K562 (cell line): ENCODE measurements at regions not wholly inside any gene's neighbourhood (a gene's known extent, or its start where the extent isn't known, plus 50 kb on each side); places are given as distances from the start of the nearest gene placed in this dataset.

ENCODE experiments used
- BCOR ChIP-seq: fragments of 450-650 bp; IDR thresholded peaks from 2 replicates; pipeline ENCODE4 v1.6.1; 2016
- CC2D1A ChIP-seq: fragments of 450-650 bp; IDR thresholded peaks from 2 replicates; pipeline ENCODE4 v1.6.1; 2017; ENCODE audit warnings: mild to moderate bottlenecking
- CXXC5 ChIP-seq: fragments of 250-450 bp; sonication (Bioruptor Pico); IDR thresholded peaks from 2 replicates; pipeline ENCODE4 v1.8.0; 2022; ENCODE audit warnings: inconsistent platforms, mild to moderate bottlenecking, moderate library complexity
- XRCC5 ChIP-seq: fragments of 200-400 bp; formaldehyde crosslinking; IDR thresholded peaks from 2 replicates; pipeline ENCODE4 v1.6.1; 2017; ENCODE audit warnings: low read depth, mild to moderate bottlenecking, low read length
- ZNF263 ChIP-seq: sonication (generic); formaldehyde crosslinking; IDR thresholded peaks from 2 replicates; pipeline ENCODE4 v1.8.0; 2022; ENCODE audit warnings: mild to moderate bottlenecking, missing genetic modification reagents, borderline replicate concordance
- ZNF76 ChIP-seq: fragments of 250-450 bp; sonication (Bioruptor Pico); IDR thresholded peaks from 2 replicates; pipeline ENCODE4 v1.4.0; 2020; ENCODE audit warnings: mild to moderate bottlenecking, moderate library complexity, borderline replicate concordance
- TF ChIP-seq, protein P1 (sequence below): sonication (generic); formaldehyde crosslinking; IDR thresholded peaks from 2 replicates; pipeline ENCODE4 v1.8.0; 2023; ENCODE audit warnings: missing genetic modification reagents, mild to moderate bottlenecking, borderline replicate concordance
- TF ChIP-seq, protein P2 (sequence below): fragments of 450-650 bp; formaldehyde crosslinking; IDR thresholded peaks from 2 replicates; pipeline ENCODE4 v1.4.0; 2020; ENCODE audit warnings: mild to moderate bottlenecking, moderate library complexity
- TF ChIP-seq, protein P3 (sequence below): fragments of 200-800 bp; sonication (Bioruptor generic); IDR thresholded peaks from 2 replicates; pipeline ENCODE4 v1.6.1; 2017; ENCODE audit warnings: missing genetic modification characterization, missing compliant biosample characterization

DNA sequence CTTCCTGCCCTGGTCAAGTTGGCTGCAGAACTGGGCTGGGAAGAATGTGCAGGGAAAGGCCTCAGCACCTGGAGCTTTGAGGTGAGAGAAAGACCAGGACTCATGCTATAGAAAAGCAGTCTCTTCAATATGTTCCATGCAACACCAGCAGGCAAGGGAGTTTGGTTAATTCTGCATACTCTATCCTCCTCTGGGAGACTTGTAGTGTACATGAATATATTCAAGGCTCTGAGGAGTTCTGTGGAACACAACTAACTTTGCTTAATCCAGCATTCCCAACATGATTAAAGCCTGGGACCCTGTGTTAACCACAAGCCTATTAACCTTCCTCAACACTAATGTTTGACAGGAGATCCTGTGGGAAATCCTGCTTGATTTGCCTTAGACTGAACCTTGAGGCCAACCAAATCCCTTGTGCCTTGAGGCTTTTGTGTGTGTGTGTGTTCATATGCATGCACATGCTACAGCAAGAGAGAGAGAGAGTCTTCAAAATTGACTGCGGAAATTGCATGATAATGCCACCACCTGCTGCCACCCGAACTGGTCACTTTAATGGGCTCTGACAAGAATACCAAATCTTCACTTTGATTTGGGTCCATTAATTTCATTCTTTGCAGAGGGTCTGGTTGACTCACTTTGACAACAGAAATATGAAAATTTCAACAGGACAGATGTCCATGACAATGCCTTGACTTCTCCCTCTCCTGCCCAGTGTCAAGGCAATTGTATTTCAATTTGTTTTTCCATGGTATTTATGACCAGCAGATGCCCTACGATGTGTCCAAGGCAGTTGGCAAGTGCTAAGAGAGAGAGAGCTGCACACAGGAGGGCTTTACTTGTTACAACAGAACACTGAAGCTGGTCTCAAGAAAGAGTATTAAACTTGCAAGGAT, 238.2 kb upstream of the ZBED5 start (continued):
- TF ChIP-seq ZNF76 (CRISPR knock-in tag), result no peak
- no peak for TF ChIP-seq CXXC5
- TF ChIP-seq CC2D1A, result no peak
- TF ChIP-seq XRCC5, result no peak
- no peak for TF ChIP-seq BCOR
- TF ChIP-seq, protein P1, sequence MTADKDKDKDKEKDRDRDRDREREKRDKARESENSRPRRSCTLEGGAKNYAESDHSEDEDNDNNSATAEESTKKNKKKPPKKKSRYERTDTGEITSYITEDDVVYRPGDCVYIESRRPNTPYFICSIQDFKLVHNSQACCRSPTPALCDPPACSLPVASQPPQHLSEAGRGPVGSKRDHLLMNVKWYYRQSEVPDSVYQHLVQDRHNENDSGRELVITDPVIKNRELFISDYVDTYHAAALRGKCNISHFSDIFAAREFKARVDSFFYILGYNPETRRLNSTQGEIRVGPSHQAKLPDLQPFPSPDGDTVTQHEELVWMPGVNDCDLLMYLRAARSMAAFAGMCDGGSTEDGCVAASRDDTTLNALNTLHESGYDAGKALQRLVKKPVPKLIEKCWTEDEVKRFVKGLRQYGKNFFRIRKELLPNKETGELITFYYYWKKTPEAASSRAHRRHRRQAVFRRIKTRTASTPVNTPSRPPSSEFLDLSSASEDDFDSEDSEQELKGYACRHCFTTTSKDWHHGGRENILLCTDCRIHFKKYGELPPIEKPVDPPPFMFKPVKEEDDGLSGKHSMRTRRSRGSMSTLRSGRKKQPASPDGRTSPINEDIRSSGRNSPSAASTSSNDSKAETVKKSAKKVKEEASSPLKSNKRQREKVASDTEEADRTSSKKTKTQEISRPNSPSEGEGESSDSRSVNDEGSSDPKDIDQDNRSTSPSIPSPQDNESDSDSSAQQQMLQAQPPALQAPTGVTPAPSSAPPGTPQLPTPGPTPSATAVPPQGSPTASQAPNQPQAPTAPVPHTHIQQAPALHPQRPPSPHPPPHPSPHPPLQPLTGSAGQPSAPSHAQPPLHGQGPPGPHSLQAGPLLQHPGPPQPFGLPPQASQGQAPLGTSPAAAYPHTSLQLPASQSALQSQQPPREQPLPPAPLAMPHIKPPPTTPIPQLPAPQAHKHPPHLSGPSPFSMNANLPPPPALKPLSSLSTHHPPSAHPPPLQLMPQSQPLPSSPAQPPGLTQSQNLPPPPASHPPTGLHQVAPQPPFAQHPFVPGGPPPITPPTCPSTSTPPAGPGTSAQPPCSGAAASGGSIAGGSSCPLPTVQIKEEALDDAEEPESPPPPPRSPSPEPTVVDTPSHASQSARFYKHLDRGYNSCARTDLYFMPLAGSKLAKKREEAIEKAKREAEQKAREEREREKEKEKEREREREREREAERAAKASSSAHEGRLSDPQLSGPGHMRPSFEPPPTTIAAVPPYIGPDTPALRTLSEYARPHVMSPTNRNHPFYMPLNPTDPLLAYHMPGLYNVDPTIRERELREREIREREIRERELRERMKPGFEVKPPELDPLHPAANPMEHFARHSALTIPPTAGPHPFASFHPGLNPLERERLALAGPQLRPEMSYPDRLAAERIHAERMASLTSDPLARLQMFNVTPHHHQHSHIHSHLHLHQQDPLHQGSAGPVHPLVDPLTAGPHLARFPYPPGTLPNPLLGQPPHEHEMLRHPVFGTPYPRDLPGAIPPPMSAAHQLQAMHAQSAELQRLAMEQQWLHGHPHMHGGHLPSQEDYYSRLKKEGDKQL (CRISPR knock-in tag), result no peak
- TF ChIP-seq, protein P2, sequence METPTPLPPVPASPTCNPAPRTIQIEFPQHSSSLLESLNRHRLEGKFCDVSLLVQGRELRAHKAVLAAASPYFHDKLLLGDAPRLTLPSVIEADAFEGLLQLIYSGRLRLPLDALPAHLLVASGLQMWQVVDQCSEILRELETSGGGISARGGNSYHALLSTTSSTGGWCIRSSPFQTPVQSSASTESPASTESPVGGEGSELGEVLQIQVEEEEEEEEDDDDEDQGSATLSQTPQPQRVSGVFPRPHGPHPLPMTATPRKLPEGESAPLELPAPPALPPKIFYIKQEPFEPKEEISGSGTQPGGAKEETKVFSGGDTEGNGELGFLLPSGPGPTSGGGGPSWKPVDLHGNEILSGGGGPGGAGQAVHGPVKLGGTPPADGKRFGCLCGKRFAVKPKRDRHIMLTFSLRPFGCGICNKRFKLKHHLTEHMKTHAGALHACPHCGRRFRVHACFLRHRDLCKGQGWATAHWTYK (CRISPR knock-in tag), result no peak
- TF ChIP-seq ZNF263 (CRISPR knock-in tag), result no peak
- TF ChIP-seq, protein P3, sequence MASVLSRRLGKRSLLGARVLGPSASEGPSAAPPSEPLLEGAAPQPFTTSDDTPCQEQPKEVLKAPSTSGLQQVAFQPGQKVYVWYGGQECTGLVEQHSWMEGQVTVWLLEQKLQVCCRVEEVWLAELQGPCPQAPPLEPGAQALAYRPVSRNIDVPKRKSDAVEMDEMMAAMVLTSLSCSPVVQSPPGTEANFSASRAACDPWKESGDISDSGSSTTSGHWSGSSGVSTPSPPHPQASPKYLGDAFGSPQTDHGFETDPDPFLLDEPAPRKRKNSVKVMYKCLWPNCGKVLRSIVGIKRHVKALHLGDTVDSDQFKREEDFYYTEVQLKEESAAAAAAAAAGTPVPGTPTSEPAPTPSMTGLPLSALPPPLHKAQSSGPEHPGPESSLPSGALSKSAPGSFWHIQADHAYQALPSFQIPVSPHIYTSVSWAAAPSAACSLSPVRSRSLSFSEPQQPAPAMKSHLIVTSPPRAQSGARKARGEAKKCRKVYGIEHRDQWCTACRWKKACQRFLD (CRISPR knock-in tag), result no peak
